Adrenal gland (tissue), 9 donors: ENCODE measurements at regions not wholly inside any gene's neighbourhood (a gene's known extent, or its start where the extent isn't known, plus 50 kb on each side); places are given as distances from the start of the nearest gene placed in this dataset.
A peak's percentile ranks its signal among the peaks of the same experiment; 100 is the strongest.

Source experiments
- DNase-seq, 7 donors: peaks; one replicate each; pipeline ENCODE4 v3.0.0-alpha.2; 2019 to 2020
- H3K27ac ChIP-seq, 5 donors: fragments of 200-600 bp; sonication (generic) in 4 of 5; 1 replicate in 3 of 5; 2 replicates in 2 of 5; pipeline versions ENCODE4 v1.5.1 to v1.8.0; 2016 to 2020; ENCODE audit warnings: mild to moderate bottlenecking in 1 of 5
- H3K27me3 ChIP-seq: fragments of 200-600 bp; 2 replicates; pipeline ENCODE4 v1.8.0; 2021
- H3K36me3 ChIP-seq, 2 donors: fragments of 200-600 bp; replicated peaks in 1 of 2; 1 replicate in 1 of 2; 2 replicates in 1 of 2; pipeline versions ENCODE4 v1.5.1 to v1.8.0; 2018 to 2022
- H3K4me1 ChIP-seq, 2 donors: fragments of 200-600 bp; replicated peaks in 1 of 2; 1 replicate in 1 of 2; 2 replicates in 1 of 2; pipeline versions ENCODE4 v1.5.1 to v1.8.0; 2018 to 2021
- H3K4me3 ChIP-seq, 4 donors: fragments of 200-600 bp; sonication (generic) in 3 of 4; one replicate each; pipeline ENCODE4 v1.5.1; 2016 to 2018
- H3K9me3 ChIP-seq, 3 donors: fragments of 200-600 bp; sonication (generic) in 1 of 3; replicated peaks in 1 of 3; 1 replicate in 2 of 3; 2 replicates in 1 of 3; pipeline versions ENCODE4 v1.5.1 to v1.8.0; 2016 to 2021
- POLR2A ChIP-seq, 2 donors: fragments of 450-650 bp; IDR thresholded peaks; one replicate each; pipeline ENCODE4 v1.6.1; 2017; ENCODE audit warnings: antibody characterized with exemption in 2 of 2, mild to moderate bottlenecking in 2 of 2, moderate library complexity in 1 of 2
- whole genome bisulfite sequencing, 4 donors: extraction: QIAGEN DNeasy Blood & Tissue Kit in 2 of 4; methylation state at CpG; one replicate each; pipeline versions ENCODE4 v1.1.5 to v1.1.7; 2013 to 2017; 5-methylcytosine and 5-hydroxymethylcytosine counted together
- intact Hi-C, 2 donors: fragments of 100-400 bp; cut with DNase I; formaldehyde crosslinking; loops; one replicate each; pipeline versions ENCODE4 v1.14.1 to v1.15.0; 2022 to 2023
- TF ChIP-seq, protein P1 (sequence below), 6 experiments: fragments of 450-650 bp in 4 of 6; fragments of 200-600 bp in 2 of 6; sonication (generic) in 1 of 6; IDR thresholded peaks; 1 replicate in 5 of 6; 2 replicates in 1 of 6; pipeline versions ENCODE4 v1.5.1 to v1.8.0; 2016 to 2021; ENCODE audit warnings: antibody characterized with exemption in 6 of 6, mild to moderate bottlenecking in 2 of 6, moderate library complexity in 1 of 6
- donor health status: healthy with polysubstance abuse.
- donor health status: Bipolar disorder and iron deficiency.
- donor health status: DM: yes; HTN: yes; CAD: no.
- donor health status: DM: no; HTN: no; CAD: no.
- donor health status: DM: no; HTN: no; CAD: no.

DNA sequence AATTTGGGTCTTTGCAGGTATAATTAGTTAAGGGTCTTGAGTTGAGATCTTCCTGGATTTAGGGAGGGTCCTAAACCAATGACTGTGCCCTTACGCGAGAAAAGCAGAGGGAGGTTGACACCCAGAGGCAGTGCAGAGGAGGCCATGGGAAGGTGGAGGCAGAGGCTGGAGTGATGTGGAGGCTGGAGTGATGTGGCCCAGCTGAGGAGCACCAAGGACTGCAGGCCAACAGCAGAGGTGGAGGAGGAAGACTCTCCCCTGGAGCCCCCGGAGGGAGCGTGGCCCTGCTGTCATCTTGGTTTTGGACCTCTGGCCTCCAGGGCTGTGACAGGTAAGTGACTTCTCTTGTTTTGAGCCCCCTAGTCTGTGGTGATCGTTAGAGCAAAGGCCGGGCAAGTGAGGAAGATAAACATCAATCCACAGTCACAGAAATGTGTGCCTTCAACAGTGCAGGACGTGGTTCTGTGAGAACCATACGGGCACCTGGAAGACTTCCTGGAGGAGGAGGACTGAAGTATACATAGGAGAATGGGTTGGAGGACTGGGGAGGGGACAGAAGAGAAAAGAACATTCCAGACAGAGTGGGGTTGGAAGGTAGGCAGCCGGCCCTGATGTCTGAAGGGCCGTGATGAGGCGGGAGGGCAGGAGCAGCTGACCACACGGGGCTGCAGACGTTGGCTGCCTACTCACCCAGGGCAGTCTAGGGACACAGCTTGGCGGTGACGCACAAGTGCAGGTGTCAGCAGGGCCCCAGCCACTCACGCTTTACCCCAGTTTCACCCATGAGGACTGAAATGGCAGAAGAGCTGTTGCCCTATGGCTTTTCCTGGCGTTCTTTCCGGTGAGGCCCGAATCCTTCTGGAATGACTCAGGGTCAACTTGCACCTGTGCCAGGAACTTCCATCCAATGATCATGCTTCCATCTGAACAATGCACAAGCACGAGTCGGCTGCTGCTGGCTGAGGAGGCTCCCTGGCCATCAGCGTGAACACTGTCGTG is 270.2 kb downstream of the CTTN start:
- H3K4me1 ChIP-seq = no peaks in the 10 kb centered on the region
- H3K27me3 ChIP-seq = peaks cover 6% of the 10 kb centered on the region
- intact Hi-C loops = no loop called here
- no peaks in the 10 kb centered on the region for H3K9me3 ChIP-seq
- H3K36me3 ChIP-seq = no peaks in the 10 kb centered on the region
- H3K4me3 ChIP-seq = no peak overlapping the region
- 86 to 90% (median 87%) methylated on average over 21 to 23 of the region's 23 CpGs for WGBS, 4 donors
- H3K27ac ChIP-seq = no peak overlapping the region
- TF ChIP-seq POLR2A (IDR thresholded peaks at IDR 0.05) = no peak
- TF ChIP-seq, protein P1, sequence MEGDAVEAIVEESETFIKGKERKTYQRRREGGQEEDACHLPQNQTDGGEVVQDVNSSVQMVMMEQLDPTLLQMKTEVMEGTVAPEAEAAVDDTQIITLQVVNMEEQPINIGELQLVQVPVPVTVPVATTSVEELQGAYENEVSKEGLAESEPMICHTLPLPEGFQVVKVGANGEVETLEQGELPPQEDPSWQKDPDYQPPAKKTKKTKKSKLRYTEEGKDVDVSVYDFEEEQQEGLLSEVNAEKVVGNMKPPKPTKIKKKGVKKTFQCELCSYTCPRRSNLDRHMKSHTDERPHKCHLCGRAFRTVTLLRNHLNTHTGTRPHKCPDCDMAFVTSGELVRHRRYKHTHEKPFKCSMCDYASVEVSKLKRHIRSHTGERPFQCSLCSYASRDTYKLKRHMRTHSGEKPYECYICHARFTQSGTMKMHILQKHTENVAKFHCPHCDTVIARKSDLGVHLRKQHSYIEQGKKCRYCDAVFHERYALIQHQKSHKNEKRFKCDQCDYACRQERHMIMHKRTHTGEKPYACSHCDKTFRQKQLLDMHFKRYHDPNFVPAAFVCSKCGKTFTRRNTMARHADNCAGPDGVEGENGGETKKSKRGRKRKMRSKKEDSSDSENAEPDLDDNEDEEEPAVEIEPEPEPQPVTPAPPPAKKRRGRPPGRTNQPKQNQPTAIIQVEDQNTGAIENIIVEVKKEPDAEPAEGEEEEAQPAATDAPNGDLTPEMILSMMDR (IDR thresholded peaks at IDR 0.05) = no peak
- DNase-seq = no peak

DNA sequence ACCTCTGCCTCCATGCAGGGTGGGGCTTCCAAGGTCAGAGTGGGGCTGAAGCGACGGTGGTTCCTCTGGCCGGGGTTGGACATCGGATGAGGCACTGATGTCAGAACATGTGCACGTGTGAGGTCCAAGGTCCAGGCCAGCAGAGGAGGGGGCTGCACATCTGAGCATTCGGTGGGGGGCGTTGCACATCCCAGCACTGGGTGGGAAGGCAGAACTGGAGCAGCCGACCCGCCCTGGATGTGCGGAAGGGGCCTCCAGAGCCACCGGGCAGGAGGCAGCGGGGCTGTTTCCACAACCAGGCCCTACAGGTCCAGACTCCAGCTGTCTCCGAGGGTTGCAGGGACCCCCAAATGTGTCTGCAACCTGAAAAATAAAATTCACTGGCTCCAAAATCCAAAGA is 271.0 kb downstream of the CTTN start:
- Histone ChIP-seq H3K4me1 (no peaks in the 10 kb centered on the region), H3K27ac (no peak overlapping the region), H3K36me3 (no peaks in the 10 kb centered on the region), H3K27me3 (no peaks in the 10 kb centered on the region), H3K4me3 (no peak overlapping the region), H3K9me3 (no peaks in the 10 kb centered on the region)
- no peak for DNase-seq
- intact Hi-C loops = no loop called here
- TF ChIP-seq, protein P1 (IDR thresholded peaks at IDR 0.05) = no peak
- no peak for TF ChIP-seq POLR2A (IDR thresholded peaks at IDR 0.05)
- 82 to 92% (median 85%) methylated on average over 3 to 13 of the region's 13 CpGs for WGBS, 4 donors

DNA sequence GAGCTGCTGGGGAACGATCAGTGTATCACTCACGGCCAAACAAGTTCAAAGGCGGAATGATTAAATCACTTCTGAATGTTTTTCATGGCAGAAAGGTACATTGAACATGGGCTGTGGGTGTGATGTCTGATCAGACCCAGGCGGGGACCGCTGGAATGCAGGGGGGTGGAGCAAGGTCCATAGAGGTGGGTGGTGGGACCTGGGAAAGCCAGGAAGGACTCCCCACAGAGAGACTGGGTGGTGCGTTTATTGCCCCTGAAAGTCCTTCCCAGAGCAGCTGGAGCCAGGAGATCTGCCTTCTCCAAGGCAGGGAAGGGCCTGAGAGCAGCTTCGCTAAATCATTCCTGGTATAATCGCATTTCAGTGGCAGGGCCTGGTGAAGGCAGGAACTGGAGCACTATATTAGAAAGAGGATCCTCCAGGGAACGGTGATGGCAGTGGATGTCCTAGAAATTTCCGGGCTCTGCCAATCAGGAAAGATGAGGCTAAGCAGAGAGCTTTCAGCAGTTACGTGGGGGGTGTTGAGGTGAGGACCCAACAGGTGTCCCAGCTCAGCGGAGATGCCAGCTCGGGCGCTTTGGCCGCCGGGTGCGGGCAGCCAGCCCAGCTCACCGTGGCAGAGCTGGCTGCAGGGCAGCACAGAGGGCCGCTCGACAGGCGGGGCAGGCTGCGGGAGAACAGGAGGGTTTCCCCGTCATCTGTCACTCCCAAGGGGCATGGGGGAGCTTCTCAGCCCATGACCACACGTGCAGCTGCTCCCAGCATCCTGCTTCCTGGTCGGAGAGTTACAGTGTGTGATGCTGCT is 271.7 kb downstream of the CTTN start:
- intact Hi-C loops = no loop called here
- 70 to 87% (median 81%) methylated on average over 17 to 25 of the region's 25 CpGs for WGBS, 4 donors

DNA sequence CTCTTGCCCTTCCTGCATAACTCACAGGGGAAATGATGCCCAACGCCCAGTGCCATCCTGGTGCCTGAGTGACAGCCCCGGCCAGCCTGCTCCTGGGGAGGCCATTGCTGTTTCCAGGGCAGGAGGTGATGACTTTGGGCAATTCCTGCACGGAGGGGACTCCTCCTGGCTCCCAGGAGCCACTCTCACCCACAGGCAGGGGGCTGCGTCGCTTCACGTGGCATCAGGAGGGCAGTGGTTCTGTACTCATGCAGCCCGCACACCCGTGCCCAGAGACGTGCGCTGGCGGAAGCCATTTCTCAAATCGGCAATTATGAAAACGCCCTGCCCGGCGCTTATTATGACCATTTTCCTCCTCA is 272.3 kb downstream of the CTTN start:
- H3K4me3 ChIP-seq = no peak overlapping the region
- H3K27me3 ChIP-seq = no peaks in the 10 kb centered on the region
- no peaks in the 10 kb centered on the region for H3K9me3 ChIP-seq
- TF ChIP-seq POLR2A (IDR thresholded peaks at IDR 0.05) = no peak
- TF ChIP-seq, protein P1 (IDR thresholded peaks at IDR 0.05) = no peak
- 82 to 87% (median 85%) methylated on average over 11 to 15 of the region's 15 CpGs for WGBS, 4 donors
- intact Hi-C loops = no loop called here
- H3K4me1 ChIP-seq = no peaks in the 10 kb centered on the region
- no peak for DNase-seq
- no peak overlapping the region for H3K27ac ChIP-seq
- H3K36me3 ChIP-seq = no peaks in the 10 kb centered on the region

More for the DNA sequence above, 271.7 kb downstream of the CTTN start:
- TF ChIP-seq, protein P1 (IDR thresholded peaks at IDR 0.05) = no peak
- no peak for TF ChIP-seq POLR2A (IDR thresholded peaks at IDR 0.05)
- H3K9me3 ChIP-seq = no peaks in the 10 kb centered on the region
- H3K27ac ChIP-seq = no peak overlapping the region
- DNase-seq = peak in 1 of 7 donors; percentile 56
- H3K27me3 ChIP-seq = no peaks in the 10 kb centered on the region
- no peaks in the 10 kb centered on the region for H3K4me1 ChIP-seq
- no peaks in the 10 kb centered on the region for H3K36me3 ChIP-seq
- no peak overlapping the region for H3K4me3 ChIP-seq
